ENCODE measurements at regions not wholly inside any gene's neighbourhood (a gene's known extent, or its start where the extent isn't known, plus 50 kb on each side); places are given as distances from the start of the nearest gene placed in this dataset.

DNA sequence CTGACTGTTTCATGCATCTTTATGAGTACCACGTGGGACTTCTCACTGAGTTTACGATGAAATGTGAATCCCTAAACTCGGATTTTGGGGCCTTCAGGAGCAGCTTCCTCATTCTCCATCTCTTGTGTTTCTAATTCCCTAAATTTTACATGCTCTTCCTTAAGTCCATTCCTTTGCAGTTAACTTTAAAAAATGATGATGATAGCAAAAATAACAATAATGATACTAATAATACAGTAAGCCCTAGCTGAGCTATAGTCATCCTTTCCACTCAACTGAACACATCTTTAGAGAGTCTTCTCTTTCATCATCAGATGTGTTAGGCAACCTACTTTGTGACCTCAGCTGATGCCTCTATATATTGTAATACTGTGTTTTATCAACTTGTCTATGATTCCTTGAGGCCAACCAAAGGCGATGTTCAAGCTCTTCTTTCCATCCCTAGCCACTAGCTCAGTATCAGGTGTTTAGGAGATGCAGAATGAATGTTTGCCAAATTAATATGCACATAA is 1196.4 kb downstream of the VRK1 start:
- TF ChIP-seq POLR2A (IDR thresholded peaks at IDR 0.05; ENCODE audit: low read depth, low read length) (no peak), BHLHE40 (IDR thresholded peaks at IDR 0.05; ENCODE audit: low read depth, low read length) (no peak), MAFK (IDR thresholded peaks at IDR 0.05; ENCODE audit: low read depth, low read length) (peak; percentile 76), RAD21 (IDR thresholded peaks at IDR 0.05; ENCODE audit: low read length) (no peak), CEBPB (IDR thresholded peaks at IDR 0.05; ENCODE audit: low read depth, low read length) (no peak), MXI1 (IDR thresholded peaks at IDR 0.05; ENCODE audit: borderline replicate concordance, low read depth, low read length) (no peak)
- TF ChIP-seq, protein P1, sequence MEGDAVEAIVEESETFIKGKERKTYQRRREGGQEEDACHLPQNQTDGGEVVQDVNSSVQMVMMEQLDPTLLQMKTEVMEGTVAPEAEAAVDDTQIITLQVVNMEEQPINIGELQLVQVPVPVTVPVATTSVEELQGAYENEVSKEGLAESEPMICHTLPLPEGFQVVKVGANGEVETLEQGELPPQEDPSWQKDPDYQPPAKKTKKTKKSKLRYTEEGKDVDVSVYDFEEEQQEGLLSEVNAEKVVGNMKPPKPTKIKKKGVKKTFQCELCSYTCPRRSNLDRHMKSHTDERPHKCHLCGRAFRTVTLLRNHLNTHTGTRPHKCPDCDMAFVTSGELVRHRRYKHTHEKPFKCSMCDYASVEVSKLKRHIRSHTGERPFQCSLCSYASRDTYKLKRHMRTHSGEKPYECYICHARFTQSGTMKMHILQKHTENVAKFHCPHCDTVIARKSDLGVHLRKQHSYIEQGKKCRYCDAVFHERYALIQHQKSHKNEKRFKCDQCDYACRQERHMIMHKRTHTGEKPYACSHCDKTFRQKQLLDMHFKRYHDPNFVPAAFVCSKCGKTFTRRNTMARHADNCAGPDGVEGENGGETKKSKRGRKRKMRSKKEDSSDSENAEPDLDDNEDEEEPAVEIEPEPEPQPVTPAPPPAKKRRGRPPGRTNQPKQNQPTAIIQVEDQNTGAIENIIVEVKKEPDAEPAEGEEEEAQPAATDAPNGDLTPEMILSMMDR (conservative IDR thresholded peaks at IDR 0.05; ENCODE audit: low read depth, low read length), result no peak
- TF ChIP-seq, protein P2, sequence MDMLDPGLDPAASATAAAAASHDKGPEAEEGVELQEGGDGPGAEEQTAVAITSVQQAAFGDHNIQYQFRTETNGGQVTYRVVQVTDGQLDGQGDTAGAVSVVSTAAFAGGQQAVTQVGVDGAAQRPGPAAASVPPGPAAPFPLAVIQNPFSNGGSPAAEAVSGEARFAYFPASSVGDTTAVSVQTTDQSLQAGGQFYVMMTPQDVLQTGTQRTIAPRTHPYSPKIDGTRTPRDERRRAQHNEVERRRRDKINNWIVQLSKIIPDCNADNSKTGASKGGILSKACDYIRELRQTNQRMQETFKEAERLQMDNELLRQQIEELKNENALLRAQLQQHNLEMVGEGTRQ (IDR thresholded peaks at IDR 0.05; ENCODE audit: low read depth, low read length), result no peak
- TF ChIP-seq, protein P3, sequence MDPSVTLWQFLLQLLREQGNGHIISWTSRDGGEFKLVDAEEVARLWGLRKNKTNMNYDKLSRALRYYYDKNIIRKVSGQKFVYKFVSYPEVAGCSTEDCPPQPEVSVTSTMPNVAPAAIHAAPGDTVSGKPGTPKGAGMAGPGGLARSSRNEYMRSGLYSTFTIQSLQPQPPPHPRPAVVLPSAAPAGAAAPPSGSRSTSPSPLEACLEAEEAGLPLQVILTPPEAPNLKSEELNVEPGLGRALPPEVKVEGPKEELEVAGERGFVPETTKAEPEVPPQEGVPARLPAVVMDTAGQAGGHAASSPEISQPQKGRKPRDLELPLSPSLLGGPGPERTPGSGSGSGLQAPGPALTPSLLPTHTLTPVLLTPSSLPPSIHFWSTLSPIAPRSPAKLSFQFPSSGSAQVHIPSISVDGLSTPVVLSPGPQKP (IDR thresholded peaks at IDR 0.05; ENCODE audit: borderline replicate concordance, low read depth, low read length), result no peak

Measured in IMR-90 (cell line).